HepG2 (cell line): ENCODE measurements at regions not wholly inside any gene's neighbourhood (a gene's known extent, or its start where the extent isn't known, plus 50 kb on each side); places are given as distances from the start of the nearest gene placed in this dataset.
"Not testable (repeated sequence)": the region's sequence is repeated elsewhere in the genome, so short reads cannot be mapped to it uniquely, and the experiment has no call there.

Source experiments
- ATAC-seq: fragments of 200-7000 bp; cut with Tn5 transposase; 3 replicates; pipeline ENCODE4 v1.9.1; 2020; ENCODE audit warnings: mild to moderate bottlenecking, moderate library complexity
- BruUV-seq: library from RNA; stranded (reverse); fragments of 400-500 nt; replicated peaks from 2 replicates; lab custom pipeline; 2021; lab: Mats Ljungman, UMichigan
- CTCF ChIA-PET: fragments of 300-600 bp; formaldehyde crosslinking; extraction: SDS; loops from one replicate; lab custom pipeline; 2021; ENCODE audit warnings: low total read pairs, inconsistent platforms, low intra/inter-chr PET ratio; lab: Yijun Ruan, JAX
- POLR2A ChIA-PET: fragments of 350-600 bp; sonication (Branson Sonifier 250); formaldehyde crosslinking; loops from one replicate; lab custom pipeline; 2020; ENCODE audit warnings: antibody characterized with exemption, inconsistent platforms; lab: Yijun Ruan, JAX
- DNase-seq: peaks from one replicate; pipeline ENCODE4 v3.0.0-alpha.2; 2015; ENCODE audit warnings: low spot score
- FAIRE-seq: peaks from 3 replicates; lab custom pipeline; 2011; peaks lifted over from hg19 to GRCh38; lab: Jason Lieb, UNC
- H2AFZ ChIP-seq: one replicate; pipeline ENCODE4 v1.6.1; 2011; ENCODE audit warnings: low read length, inconsistent platforms
- H3K27ac ChIP-seq: fragments of 300-600 bp; 3 replicates; pipeline ENCODE4 v1.8.0; 2011; ENCODE audit warnings: mixed run types, mild to moderate bottlenecking, mixed read lengths, low read length, inconsistent platforms; ENCODE audit not compliant: insufficient read depth; ENCODE audit errors: extremely low read length
- H3K27me3 ChIP-seq, 2 experiments: fragments of 200-600 bp in 1 of 2; 2 replicates in 1 of 2; 3 replicates in 1 of 2; pipeline versions ENCODE4 v1.6.0 to v1.8.0; 2011; ENCODE audit warnings: low read length in 2 of 2, mild to moderate bottlenecking in 2 of 2, moderate library complexity in 2 of 2, inconsistent platforms in 1 of 2; ENCODE audit not compliant: insufficient read depth in 2 of 2, control insufficient read depth in 1 of 2
- H3K36me3 ChIP-seq, 2 experiments: fragments of 200-600 bp in 1 of 2; replicated peaks in 1 of 2; 2 replicates in 1 of 2; 3 replicates in 1 of 2; pipeline versions ENCODE4 v1.5.1 to v1.8.0; 2011; ENCODE audit warnings: low read length in 2 of 2, inconsistent platforms in 1 of 2; ENCODE audit not compliant: insufficient read depth in 2 of 2, control insufficient read depth in 1 of 2
- H3K4me1 ChIP-seq: 2 replicates; pipeline ENCODE4 v1.5.1; 2012; ENCODE audit warnings: low read length, inconsistent platforms; ENCODE audit not compliant: insufficient read depth
- H3K4me2 ChIP-seq: 2 replicates; pipeline ENCODE4 v1.6.0; 2011; ENCODE audit warnings: low read depth, low read length, inconsistent platforms
- H3K4me3 ChIP-seq, 3 experiments: fragments of 200-600 bp in 1 of 3; sonication (generic), shearing (Covaris generic) in 1 of 3; replicated peaks in 1 of 3; 2 replicates each; pipeline ENCODE4 v1.5.1; 2011 to 2016; ENCODE audit warnings: low read length in 3 of 3, inconsistent platforms in 2 of 3, low read depth in 2 of 3, mild to moderate bottlenecking in 2 of 3, control low read depth in 1 of 3, mixed read lengths in 1 of 3; ENCODE audit not compliant: insufficient read depth in 1 of 3
- H3K79me2 ChIP-seq: one replicate; pipeline ENCODE4 v1.6.1; 2011; ENCODE audit warnings: low read length, inconsistent platforms; ENCODE audit not compliant: insufficient read depth
- H3K9ac ChIP-seq: 2 replicates; pipeline ENCODE4 v1.6.0; 2011; ENCODE audit warnings: mild to moderate bottlenecking, low read depth, low read length, inconsistent platforms; ENCODE audit not compliant: insufficient read depth
- H3K9me3 ChIP-seq: 2 replicates; pipeline ENCODE4 v1.5.1; 2012; ENCODE audit warnings: mild to moderate bottlenecking, low read length
- H4K20me1 ChIP-seq: 2 replicates; pipeline ENCODE4 v1.6.0; 2011; ENCODE audit warnings: inconsistent platforms, mild to moderate bottlenecking, low read length, moderate library complexity; ENCODE audit not compliant: insufficient read depth
- BORCS8-MEF2B ChIP-seq: sonication (generic); formaldehyde crosslinking; IDR thresholded peaks from 2 replicates; pipeline ENCODE4 v1.8.0; 2022; ENCODE audit warnings: mild to moderate bottlenecking, missing genetic modification reagents
- DMAP1 ChIP-seq: IDR thresholded peaks from 2 replicates; pipeline ENCODE4 v1.6.1; 2016
- PHF20 ChIP-seq: sonication (generic); formaldehyde crosslinking; IDR thresholded peaks from 2 replicates; pipeline ENCODE4 v1.5.0; 2020; ENCODE audit warnings: mild to moderate bottlenecking, missing genetic modification reagents
- RXRA ChIP-seq: sonication (generic); formaldehyde crosslinking; IDR thresholded peaks from 2 replicates; pipeline ENCODE4 v1.5.1; 2020; ENCODE audit warnings: missing genetic modification reagents
- SALL1 ChIP-seq: sonication (generic); formaldehyde crosslinking; IDR thresholded peaks from 2 replicates; pipeline ENCODE4 v1.8.0; 2022; ENCODE audit warnings: mild to moderate bottlenecking, missing genetic modification reagents
- SALL2 ChIP-seq: sonication (generic); formaldehyde crosslinking; IDR thresholded peaks from 2 replicates; pipeline ENCODE4 v1.8.1; 2023; ENCODE audit warnings: mild to moderate bottlenecking, missing genetic modification reagents, inconsistent platforms
- TAF1 ChIP-seq: sonication (generic); formaldehyde crosslinking; IDR thresholded peaks from 2 replicates; pipeline ENCODE4 v1.4.0; 2020; ENCODE audit warnings: missing genetic modification reagents
- ZFX ChIP-seq: sonication (generic); formaldehyde crosslinking; IDR thresholded peaks from 2 replicates; pipeline ENCODE4 v1.4.0; 2020; ENCODE audit warnings: mild to moderate bottlenecking, low read depth, missing genetic modification reagents, moderate library complexity
- ZFY ChIP-seq: sonication (generic); formaldehyde crosslinking; IDR thresholded peaks from 2 replicates; pipeline ENCODE4 v1.4.0; 2020; ENCODE audit warnings: missing genetic modification reagents
- ZNF558 ChIP-seq: sonication (generic); formaldehyde crosslinking; IDR thresholded peaks from 2 replicates; pipeline ENCODE4 v1.9.0; 2022; ENCODE audit warnings: mild to moderate bottlenecking, missing genetic modification reagents, borderline replicate concordance
- WGBS: methylation state at CpG from one replicate; pipeline ENCODE4 v1.1.6; 2017; ENCODE audit warnings: low lambda C conversion rate; 5-methylcytosine and 5-hydroxymethylcytosine counted together
- in situ Hi-C: cut with HindIII; loops from 2 replicates; pipeline ENCODE4 v1.10.0; 2017; ENCODE audit warnings: low pct_unique_long_range_greater_than_20kb; ENCODE audit not compliant: extremely low pct_ligation_motif_present
- intact Hi-C: fragments of 100-400 bp; cut with micrococcal nuclease; formaldehyde crosslinking; loops from one replicate; pipeline ENCODE4 v1.10.0; 2022; ENCODE audit not compliant: unreplicated experiment
- TF ChIP-seq, protein P1 (sequence below): IDR thresholded peaks from 2 replicates; pipeline ENCODE4 v1.6.1; 2012; ENCODE audit warnings: inconsistent platforms
- TF ChIP-seq, protein P2 (sequence below): sonication (generic); formaldehyde crosslinking; IDR thresholded peaks from 2 replicates; pipeline ENCODE4 v1.4.0; 2020; ENCODE audit warnings: mild to moderate bottlenecking, missing genetic modification reagents
- TF ChIP-seq, protein P3 (sequence below): sonication (generic); formaldehyde crosslinking; IDR thresholded peaks from 2 replicates; pipeline ENCODE4 v1.5.0; 2020; ENCODE audit warnings: mild to moderate bottlenecking, missing genetic modification reagents, borderline replicate concordance
- TF ChIP-seq, protein P4 (sequence below), 2 experiments: sonication (generic) in 1 of 2; formaldehyde crosslinking in 1 of 2; IDR thresholded peaks; 2 replicates each; pipeline versions ENCODE4 v1.4.0 to v1.6.1; 2018 to 2020; ENCODE audit warnings: missing genetic modification reagents in 2 of 2, borderline replicate concordance in 1 of 2, low read depth in 1 of 2, mild to moderate bottlenecking in 1 of 2, missing biosample characterization in 1 of 2

DNA sequence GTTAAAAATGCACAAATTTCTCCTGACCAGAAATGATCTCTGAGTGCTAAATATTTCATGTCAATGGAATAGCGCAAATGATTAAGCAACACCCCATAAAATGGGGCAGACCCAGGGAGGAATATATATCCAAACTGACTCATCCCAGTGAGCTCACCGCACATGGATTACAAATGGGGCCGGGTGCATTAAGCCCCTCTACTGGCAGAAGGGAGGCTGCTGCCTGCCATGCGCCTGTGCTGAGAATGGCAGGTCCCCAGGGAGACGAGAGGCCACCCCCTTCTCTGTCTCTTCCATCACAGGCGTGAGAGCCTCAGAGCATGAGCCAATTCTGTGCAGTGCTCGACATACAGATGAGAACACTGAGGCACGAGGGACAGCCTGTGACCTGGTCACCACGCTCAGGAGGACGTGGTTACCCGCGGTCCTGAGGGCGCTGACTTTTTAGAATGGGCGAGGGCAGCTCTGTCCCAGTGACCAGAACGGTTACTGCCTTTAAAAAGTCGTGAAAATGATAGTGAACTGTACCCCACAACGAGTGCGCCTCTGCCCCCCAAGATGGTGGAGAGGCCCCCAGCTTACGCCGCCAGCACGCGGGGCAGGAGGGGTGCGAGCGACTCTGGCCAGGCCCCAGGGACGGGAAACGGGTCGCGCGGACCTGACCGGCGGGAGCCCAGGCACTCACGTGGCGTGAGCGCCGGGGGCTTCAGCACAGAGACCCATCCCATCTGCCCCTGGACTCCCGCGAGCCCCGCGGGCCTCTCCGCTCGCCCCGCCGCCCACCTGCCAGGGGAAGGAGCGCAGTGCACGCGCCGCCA is 130.2 kb upstream of the ALDH3B2 start:
- ATAC-seq, H3K36me3 ChIP-seq, H3K9me3 ChIP-seq, DNase-seq, POLR2A ChIA-PET, intact Hi-C loops, H3K79me2 ChIP-seq, CTCF ChIA-PET, H4K20me1 ChIP-seq, FAIRE-seq, in situ Hi-C loops, H3K27me3 ChIP-seq: not testable (repeated sequence)
- 37% methylated on average over 3 of the region's 47 CpGs for WGBS
- Histone ChIP-seq H3K4me2 (peak overlapping the region; percentile 71), H3K27ac (peak overlapping the region; percentile 61), H3K4me3 (peak overlapping the region; percentile 69 to 82 (median 79)), H3K4me1 (peaks cover 21% of the 10 kb centered on the region), H3K9ac (peak overlapping the region; percentile 76), H2AFZ (peak overlapping the region; percentile 5)
- TSS peak; percentile 77 for BruUV-seq
- TF ChIP-seq, protein P1, sequence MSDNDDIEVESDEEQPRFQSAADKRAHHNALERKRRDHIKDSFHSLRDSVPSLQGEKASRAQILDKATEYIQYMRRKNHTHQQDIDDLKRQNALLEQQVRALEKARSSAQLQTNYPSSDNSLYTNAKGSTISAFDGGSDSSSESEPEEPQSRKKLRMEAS: peak; percentile 76
- TF ChIP-seq TAF1 (CRISPR knock-in tag) (peak; percentile 54), SALL1 (CRISPR knock-in tag) (peak; percentile 21; the same call in 1 of the 2 replicates), ZFY (peak; percentile 62; the same call in 1 of the 2 replicates), ZFX (0 out of 2 replicates have a peak, but pooled peaks have one; percentile 19), BORCS8-MEF2B (0 out of 2 replicates have a peak, but pooled peaks have one; percentile 35), DMAP1 (CRISPR knock-in tag) (peak; percentile 29; the same call in 1 of the 2 replicates), PHF20 (CRISPR knock-in tag) (0 out of 2 replicates have a peak, but pooled peaks have one; percentile 37), SALL2 (CRISPR knock-in tag) (peak; percentile 74; the same call in 1 of the 2 replicates), RXRA (peak; percentile 28; the same call in 1 of the 2 replicates), ZNF558 (CRISPR knock-in tag) (0 out of 2 replicates have a peak, but pooled peaks have one; percentile 39)
- TF ChIP-seq, protein P2, sequence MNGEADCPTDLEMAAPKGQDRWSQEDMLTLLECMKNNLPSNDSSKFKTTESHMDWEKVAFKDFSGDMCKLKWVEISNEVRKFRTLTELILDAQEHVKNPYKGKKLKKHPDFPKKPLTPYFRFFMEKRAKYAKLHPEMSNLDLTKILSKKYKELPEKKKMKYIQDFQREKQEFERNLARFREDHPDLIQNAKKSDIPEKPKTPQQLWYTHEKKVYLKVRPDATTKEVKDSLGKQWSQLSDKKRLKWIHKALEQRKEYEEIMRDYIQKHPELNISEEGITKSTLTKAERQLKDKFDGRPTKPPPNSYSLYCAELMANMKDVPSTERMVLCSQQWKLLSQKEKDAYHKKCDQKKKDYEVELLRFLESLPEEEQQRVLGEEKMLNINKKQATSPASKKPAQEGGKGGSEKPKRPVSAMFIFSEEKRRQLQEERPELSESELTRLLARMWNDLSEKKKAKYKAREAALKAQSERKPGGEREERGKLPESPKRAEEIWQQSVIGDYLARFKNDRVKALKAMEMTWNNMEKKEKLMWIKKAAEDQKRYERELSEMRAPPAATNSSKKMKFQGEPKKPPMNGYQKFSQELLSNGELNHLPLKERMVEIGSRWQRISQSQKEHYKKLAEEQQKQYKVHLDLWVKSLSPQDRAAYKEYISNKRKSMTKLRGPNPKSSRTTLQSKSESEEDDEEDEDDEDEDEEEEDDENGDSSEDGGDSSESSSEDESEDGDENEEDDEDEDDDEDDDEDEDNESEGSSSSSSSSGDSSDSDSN (CRISPR knock-in tag): peak; percentile 38; the same call in 1 of the 2 replicates
- TF ChIP-seq, protein P3, sequence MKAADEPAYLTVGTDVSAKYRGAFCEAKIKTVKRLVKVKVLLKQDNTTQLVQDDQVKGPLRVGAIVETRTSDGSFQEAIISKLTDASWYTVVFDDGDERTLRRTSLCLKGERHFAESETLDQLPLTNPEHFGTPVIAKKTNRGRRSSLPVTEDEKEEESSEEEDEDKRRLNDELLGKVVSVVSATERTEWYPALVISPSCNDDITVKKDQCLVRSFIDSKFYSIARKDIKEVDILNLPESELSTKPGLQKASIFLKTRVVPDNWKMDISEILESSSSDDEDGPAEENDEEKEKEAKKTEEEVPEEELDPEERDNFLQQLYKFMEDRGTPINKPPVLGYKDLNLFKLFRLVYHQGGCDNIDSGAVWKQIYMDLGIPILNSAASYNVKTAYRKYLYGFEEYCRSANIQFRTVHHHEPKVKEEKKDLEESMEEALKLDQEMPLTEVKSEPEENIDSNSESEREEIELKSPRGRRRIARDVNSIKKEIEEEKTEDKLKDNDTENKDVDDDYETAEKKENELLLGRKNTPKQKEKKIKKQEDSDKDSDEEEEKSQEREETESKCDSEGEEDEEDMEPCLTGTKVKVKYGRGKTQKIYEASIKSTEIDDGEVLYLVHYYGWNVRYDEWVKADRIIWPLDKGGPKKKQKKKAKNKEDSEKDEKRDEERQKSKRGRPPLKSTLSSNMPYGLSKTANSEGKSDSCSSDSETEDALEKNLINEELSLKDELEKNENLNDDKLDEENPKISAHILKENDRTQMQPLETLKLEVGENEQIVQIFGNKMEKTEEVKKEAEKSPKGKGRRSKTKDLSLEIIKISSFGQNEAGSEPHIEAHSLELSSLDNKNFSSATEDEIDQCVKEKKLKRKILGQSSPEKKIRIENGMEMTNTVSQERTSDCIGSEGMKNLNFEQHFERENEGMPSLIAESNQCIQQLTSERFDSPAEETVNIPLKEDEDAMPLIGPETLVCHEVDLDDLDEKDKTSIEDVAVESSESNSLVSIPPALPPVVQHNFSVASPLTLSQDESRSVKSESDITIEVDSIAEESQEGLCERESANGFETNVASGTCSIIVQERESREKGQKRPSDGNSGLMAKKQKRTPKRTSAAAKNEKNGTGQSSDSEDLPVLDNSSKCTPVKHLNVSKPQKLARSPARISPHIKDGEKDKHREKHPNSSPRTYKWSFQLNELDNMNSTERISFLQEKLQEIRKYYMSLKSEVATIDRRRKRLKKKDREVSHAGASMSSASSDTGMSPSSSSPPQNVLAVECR (CRISPR knock-in tag): peak; percentile 58; the same call in 1 of the 2 replicates
- TF ChIP-seq, protein P4, sequence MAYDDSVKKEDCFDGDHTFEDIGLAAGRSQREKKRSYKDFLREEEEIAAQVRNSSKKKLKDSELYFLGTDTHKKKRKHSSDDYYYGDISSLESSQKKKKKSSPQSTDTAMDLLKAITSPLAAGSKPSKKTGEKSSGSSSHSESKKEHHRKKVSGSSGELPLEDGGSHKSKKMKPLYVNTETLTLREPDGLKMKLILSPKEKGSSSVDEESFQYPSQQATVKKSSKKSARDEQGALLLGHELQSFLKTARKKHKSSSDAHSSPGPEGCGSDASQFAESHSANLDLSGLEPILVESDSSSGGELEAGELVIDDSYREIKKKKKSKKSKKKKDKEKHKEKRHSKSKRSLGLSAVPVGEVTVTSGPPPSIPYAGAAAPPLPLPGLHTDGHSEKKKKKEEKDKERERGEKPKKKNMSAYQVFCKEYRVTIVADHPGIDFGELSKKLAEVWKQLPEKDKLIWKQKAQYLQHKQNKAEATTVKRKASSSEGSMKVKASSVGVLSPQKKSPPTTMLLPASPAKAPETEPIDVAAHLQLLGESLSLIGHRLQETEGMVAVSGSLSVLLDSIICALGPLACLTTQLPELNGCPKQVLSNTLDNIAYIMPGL (CRISPR knock-in tag; IDR thresholded peaks at IDR 0.05; ENCODE audit: borderline replicate concordance in 1 of 2, low read depth in 1 of 2): peak in 1 of 2 experiments; percentile 46; a peak in 1 of 4 replicates
